ENCODE measurements at regions not wholly inside any gene's neighbourhood (a gene's known extent, or its start where the extent isn't known, plus 50 kb on each side); places are given as distances from the start of the nearest gene placed in this dataset.
"Not testable (repeated sequence)": the region's sequence is repeated elsewhere in the genome, so short reads cannot be mapped to it uniquely, and the experiment has no call there.

- TF ChIP-seq CTCF (IDR thresholded peaks at IDR 0.05; ENCODE audit: low read depth, low read length, missing input control) (no peak), FOXA1 (IDR thresholded peaks at IDR 0.05) (no peak), HNF4G (IDR thresholded peaks at IDR 0.05) (no peak), GABPA (IDR thresholded peaks at IDR 0.05 in 1 of 2, conservative IDR thresholded peaks at IDR 0.05 in 1 of 2) (no peak), FOXA2 (IDR thresholded peaks at IDR 0.05) (no peak), ATF3 (IDR thresholded peaks at IDR 0.05) (no peak), RXRA (IDR thresholded peaks at IDR 0.05) (no peak), EGR1 (IDR thresholded peaks at IDR 0.05; ENCODE audit: low read depth in 2 of 2) (no peak)
These were observed 191.3 kb upstream of the ZNF32 start (continued) for GRCh38 chr10:43839973-43840372.

- H3K36me3 ChIP-seq (ENCODE audit: control insufficient read depth in 4 of 4, insufficient read depth in 3 of 4, low read depth in 1 of 4, low read length in 3 of 4); DNase-seq (ENCODE audit: low spot score); H3K4me3 ChIP-seq (ENCODE audit: low read depth in 1 of 3, low read length in 3 of 3); H3K9ac ChIP-seq (ENCODE audit: low read depth in 1 of 2, low read length in 2 of 2); H3K27ac ChIP-seq (ENCODE audit: low read depth in 1 of 2, low read length in 2 of 2); H3K9me3 ChIP-seq (ENCODE audit: control insufficient read depth in 4 of 4, low read length in 3 of 4); H3K4me1 ChIP-seq (ENCODE audit: control insufficient read depth in 4 of 4, insufficient read depth in 4 of 4, low read length in 3 of 4); H3K27me3 ChIP-seq (ENCODE audit: control insufficient read depth in 4 of 4, insufficient read depth in 4 of 4, low read length in 3 of 4): not testable (repeated sequence)
- WGBS, result 62% methylated on average over 2 of the region's 2 CpGs
These were observed 186.1 kb upstream of the ZNF32 start for GRCh38 chr10:43834751-43835150.

- no peak for DNase-seq (ENCODE audit: low spot score)
- TF ChIP-seq CTCF (IDR thresholded peaks at IDR 0.05; ENCODE audit: low read depth, low read length, missing input control) (no peak), FOXA1 (IDR thresholded peaks at IDR 0.05) (no peak), REST (IDR thresholded peaks at IDR 0.05) (no peak), HNF4A (conservative IDR thresholded peaks at IDR 0.05) (no peak), TAF1 (conservative IDR thresholded peaks at IDR 0.05) (no peak), ATF3 (IDR thresholded peaks at IDR 0.05) (no peak), NR2F2 (IDR thresholded peaks at IDR 0.05) (no peak), JUND (IDR thresholded peaks at IDR 0.05) (no peak), RAD21 (IDR thresholded peaks at IDR 0.05) (no peak), EGR1 (IDR thresholded peaks at IDR 0.05; ENCODE audit: low read depth in 2 of 2) (no peak), SP1 (IDR thresholded peaks at IDR 0.05) (no peak), ZBTB33 (IDR thresholded peaks at IDR 0.05) (no peak), HNF4G (IDR thresholded peaks at IDR 0.05) (no peak), MAX (IDR thresholded peaks at IDR 0.05) (no peak)
- H3K4me3 ChIP-seq (ENCODE audit: low read depth in 1 of 3, low read length in 3 of 3), result no peak overlapping the region
- no peaks in the 10 kb centered on the region for H3K4me1 ChIP-seq (ENCODE audit: control insufficient read depth in 4 of 4, insufficient read depth in 4 of 4, low read length in 3 of 4)
- H3K27me3 ChIP-seq (ENCODE audit: control insufficient read depth in 4 of 4, insufficient read depth in 4 of 4, low read length in 3 of 4), result no peaks in the 10 kb centered on the region
- H3K9me3 ChIP-seq (ENCODE audit: control insufficient read depth in 4 of 4, low read length in 3 of 4), result no peaks in the 10 kb centered on the region
- H3K36me3 ChIP-seq (ENCODE audit: control insufficient read depth in 4 of 4, insufficient read depth in 3 of 4, low read depth in 1 of 4, low read length in 3 of 4), result no peaks in the 10 kb centered on the region
- H3K27ac ChIP-seq (ENCODE audit: low read depth in 1 of 2, low read length in 2 of 2), result no peak overlapping the region
- 72% methylated on average over 1 of the region's 1 CpG for WGBS
- no peak overlapping the region for H3K9ac ChIP-seq (ENCODE audit: low read depth in 1 of 2, low read length in 2 of 2)
These were observed 179.2 kb upstream of the ZNF32 start for GRCh38 chr10:43827853-43828252.

All from liver (tissue), 8 donors.